ENCODE measurements at regions not wholly inside any gene's neighbourhood (a gene's known extent, or its start where the extent isn't known, plus 50 kb on each side); places are given as distances from the start of the nearest gene placed in this dataset.

- 91 to 95% methylated on average over 6 of the region's 6 CpGs for WGBS, 2 experiments (ENCODE audit: insufficient coverage in 1 of 2, insufficient read length in 1 of 2)
- H3K36me3 Mint-ChIP-seq (ENCODE audit: low read depth): peaks cover 2% of the 10 kb centered on the region
- Histone ChIP-seq H3K27ac (ENCODE audit: low read depth, low read length) (no peak overlapping the region), H3K36me3 (ENCODE audit: control insufficient read depth, insufficient read depth, low read length) (no peaks in the 10 kb centered on the region), H3K4me1 (ENCODE audit: control insufficient read depth, insufficient read depth, low read length) (no peaks in the 10 kb centered on the region), H3K9ac (ENCODE audit: extremely low read depth, low read length, poor library complexity, severe bottlenecking) (no peak overlapping the region), H3K4me3 (ENCODE audit: low read length) (no peak overlapping the region), H3K27me3 (ENCODE audit: control insufficient read depth, insufficient read depth, low read length, poor library complexity, severe bottlenecking) (no peaks in the 10 kb centered on the region), H3K9me3 (ENCODE audit: control insufficient read depth, low read length) (peaks cover 30% of the 10 kb centered on the region)
- H3K27ac Mint-ChIP-seq: no peak overlapping the region
- H3K4me1 Mint-ChIP-seq: peaks cover 7% of the 10 kb centered on the region
- peaks cover 8% of the 10 kb centered on the region for H3K9me3 Mint-ChIP-seq
- no peak for TF ChIP-seq CTCF (conservative IDR thresholded peaks at IDR 0.05)
- H3K27me3 Mint-ChIP-seq (ENCODE audit: insufficient read depth): no peaks in the 10 kb centered on the region
- no peak for DNase-seq
- no peak overlapping the region for H3K4me3 Mint-ChIP-seq
Observed at GRCh38 chr5:152813526-152813925, 408.4 kb upstream of the NMUR2 start.

GRCh38 chr5:152819891-152820290, 414.8 kb upstream of the NMUR2 start:
- Histone ChIP-seq H3K4me1 (ENCODE audit: control insufficient read depth, insufficient read depth, low read length) (peaks cover 2% of the 10 kb centered on the region), H3K9ac (ENCODE audit: extremely low read depth, low read length, poor library complexity, severe bottlenecking) (no peak overlapping the region), H3K27me3 (ENCODE audit: control insufficient read depth, insufficient read depth, low read length, poor library complexity, severe bottlenecking) (no peaks in the 10 kb centered on the region), H3K27ac (ENCODE audit: low read depth, low read length) (no peak overlapping the region), H3K9me3 (ENCODE audit: control insufficient read depth, low read length) (peaks cover 9% of the 10 kb centered on the region), H3K4me3 (ENCODE audit: low read length) (peak overlapping the region; percentile 8), H3K36me3 (ENCODE audit: control insufficient read depth, insufficient read depth, low read length) (no peaks in the 10 kb centered on the region)
- H3K27me3 Mint-ChIP-seq (ENCODE audit: insufficient read depth): no peaks in the 10 kb centered on the region
- H3K9me3 Mint-ChIP-seq: no peaks in the 10 kb centered on the region
- no peak for TF ChIP-seq CTCF (conservative IDR thresholded peaks at IDR 0.05)
- H3K4me1 Mint-ChIP-seq: peaks cover 27% of the 10 kb centered on the region
- no peaks in the 10 kb centered on the region for H3K36me3 Mint-ChIP-seq (ENCODE audit: low read depth)
- H3K27ac Mint-ChIP-seq: peak overlapping the region; percentile 10
- H3K4me3 Mint-ChIP-seq: no peak overlapping the region
- peak; percentile 81 for DNase-seq

GRCh38 chr5:152824316-152824715, 419.2 kb upstream of the NMUR2 start:
- Mint-ChIP-seq H3K4me1 (peaks cover 14% of the 10 kb centered on the region), H3K9me3 (no peaks in the 10 kb centered on the region), H3K36me3 (ENCODE audit: low read depth) (no peaks in the 10 kb centered on the region), H3K27ac (no peak overlapping the region), H3K27me3 (ENCODE audit: insufficient read depth) (no peaks in the 10 kb centered on the region), H3K4me3 (no peak overlapping the region)
- Histone ChIP-seq H3K4me1 (ENCODE audit: control insufficient read depth, insufficient read depth, low read length) (no peaks in the 10 kb centered on the region), H3K9ac (ENCODE audit: extremely low read depth, low read length, poor library complexity, severe bottlenecking) (no peak overlapping the region), H3K9me3 (ENCODE audit: control insufficient read depth, low read length) (no peaks in the 10 kb centered on the region), H3K27me3 (ENCODE audit: control insufficient read depth, insufficient read depth, low read length, poor library complexity, severe bottlenecking) (no peaks in the 10 kb centered on the region), H3K4me3 (ENCODE audit: low read length) (no peak overlapping the region), H3K36me3 (ENCODE audit: control insufficient read depth, insufficient read depth, low read length) (no peaks in the 10 kb centered on the region), H3K27ac (ENCODE audit: low read depth, low read length) (no peak overlapping the region)
- 94 to 100% methylated on average over 3 of the region's 3 CpGs for WGBS, 2 experiments (ENCODE audit: insufficient coverage in 1 of 2, insufficient read length in 1 of 2)
- DNase-seq: no peak
- no peak for TF ChIP-seq CTCF (conservative IDR thresholded peaks at IDR 0.05)

Measured in endodermal cell (in vitro differentiated cells).